HEK293 (cell line): ENCODE measurements at regions not wholly inside any gene's neighbourhood (a gene's known extent, or its start where the extent isn't known, plus 50 kb on each side); places are given as distances from the start of the nearest gene placed in this dataset.

Experiments
- CTCF ChIA-PET: fragments of 350-600 bp; formaldehyde crosslinking; extraction: SDS; loops from one replicate; lab custom pipeline; 2021; ENCODE audit warnings: antibody characterized with exemption; lab: Yijun Ruan, JAX
- POLR2A ChIA-PET: fragments of 300-600 bp; formaldehyde crosslinking; extraction: SDS; loops from one replicate; lab custom pipeline; 2020; ENCODE audit warnings: antibody characterized with exemption, inconsistent platforms; lab: Yijun Ruan, JAX
- H3K27ac ChIP-seq: fragments of 200-500 bp; sonication (Bioruptor generic); 2 replicates; pipeline ENCODE4 v1.5.1; 2014; ENCODE audit warnings: low read depth, low read length, control low read depth, inconsistent platforms; ENCODE audit errors: extremely low read depth
- H3K36me3 ChIP-seq, 2 experiments: fragments of 200-500 bp in 1 of 2; sonication (Bioruptor generic) in 1 of 2; 1 replicate in 1 of 2; 2 replicates in 1 of 2; pipeline ENCODE4 v1.5.1; 2014 to 2017; ENCODE audit warnings: inconsistent platforms in 2 of 2, low read length in 2 of 2; ENCODE audit not compliant: control insufficient read depth in 2 of 2, insufficient read depth in 1 of 2
- H3K4me1 ChIP-seq: fragments of 200-500 bp; sonication (Bioruptor generic); 2 replicates; pipeline ENCODE4 v1.5.1; 2014; ENCODE audit warnings: mild to moderate bottlenecking, low read length, inconsistent platforms; ENCODE audit not compliant: control insufficient read depth, insufficient read depth
- H3K4me3 ChIP-seq: 2 replicates; pipeline ENCODE4 v1.5.1; 2011; ENCODE audit warnings: low read depth, mild to moderate bottlenecking, control low read depth, low read length, moderate library complexity
- H3K9me3 ChIP-seq: fragments of 200-500 bp; sonication (Bioruptor generic); 2 replicates; pipeline ENCODE4 v1.5.1; 2014; ENCODE audit warnings: low read depth, low read length, inconsistent platforms; ENCODE audit not compliant: control insufficient read depth, insufficient read depth
- MZF1 ChIP-seq: fragments of 450-650 bp; formaldehyde crosslinking; IDR thresholded peaks from 2 replicates; pipeline ENCODE4 v1.5.1; 2017; ENCODE audit warnings: missing biosample characterization, missing genetic modification characterization, borderline replicate concordance
- RBAK ChIP-seq: fragments of 450-650 bp; formaldehyde crosslinking; IDR thresholded peaks from 2 replicates; pipeline ENCODE4 v1.5.1; 2016; ENCODE audit warnings: missing biosample characterization, missing genetic modification characterization
- REPIN1 ChIP-seq: fragments of 450-650 bp; formaldehyde crosslinking; IDR thresholded peaks from 2 replicates; pipeline ENCODE4 v1.5.1; 2017; ENCODE audit warnings: missing biosample characterization, missing genetic modification characterization, low read depth
- SP3 ChIP-seq: fragments of 450-650 bp; formaldehyde crosslinking; IDR thresholded peaks from 2 replicates; pipeline ENCODE4 v1.5.1; 2016; ENCODE audit warnings: missing biosample characterization, missing genetic modification characterization
- ZBTB1 ChIP-seq: fragments of 450-650 bp; formaldehyde crosslinking; IDR thresholded peaks from 2 replicates; pipeline ENCODE4 v1.5.1; 2016; ENCODE audit warnings: missing biosample characterization, missing genetic modification characterization
- ZBTB11 ChIP-seq: fragments of 450-650 bp; formaldehyde crosslinking; conservative IDR thresholded peaks from 2 replicates; pipeline ENCODE4 v1.5.1; 2016; ENCODE audit warnings: low read depth, missing biosample characterization, missing genetic modification characterization
- ZBTB17 ChIP-seq: fragments of 450-650 bp; formaldehyde crosslinking; IDR thresholded peaks from 2 replicates; pipeline ENCODE4 v1.5.1; 2016; ENCODE audit warnings: missing biosample characterization, missing genetic modification characterization
- ZBTB26 ChIP-seq: fragments of 450-650 bp; formaldehyde crosslinking; optimal IDR thresholded peaks from 2 replicates; pipeline ENCODE3; 2016; ENCODE audit warnings: missing biosample characterization, mild to moderate bottlenecking, missing genetic modification characterization
- ZNF114 ChIP-seq: fragments of 450-650 bp; formaldehyde crosslinking; IDR thresholded peaks from 2 replicates; pipeline ENCODE4 v1.5.0; 2017; ENCODE audit warnings: missing biosample characterization, missing genetic modification characterization
- ZNF138 ChIP-seq: fragments of 450-650 bp; formaldehyde crosslinking; IDR thresholded peaks from 2 replicates; pipeline ENCODE4 v1.5.1; 2016; ENCODE audit warnings: missing biosample characterization, missing genetic modification characterization, borderline replicate concordance
- ZNF155 ChIP-seq: fragments of 450-650 bp; formaldehyde crosslinking; IDR thresholded peaks from 2 replicates; pipeline ENCODE4 v1.5.1; 2016; ENCODE audit warnings: missing biosample characterization, missing genetic modification characterization
- ZNF302 ChIP-seq: fragments of 450-650 bp; formaldehyde crosslinking; IDR thresholded peaks from 2 replicates; pipeline ENCODE4 v1.5.1; 2016; ENCODE audit warnings: missing biosample characterization, missing genetic modification characterization, low read depth
- ZNF416 ChIP-seq: fragments of 450-650 bp; formaldehyde crosslinking; IDR thresholded peaks from 2 replicates; pipeline ENCODE4 v1.5.1; 2016; ENCODE audit warnings: missing biosample characterization, missing genetic modification characterization
- ZNF501 ChIP-seq: fragments of 450-650 bp; formaldehyde crosslinking; IDR thresholded peaks from 2 replicates; pipeline ENCODE4 v1.5.1; 2016; ENCODE audit warnings: missing biosample characterization, missing genetic modification characterization
- ZNF558 ChIP-seq: fragments of 450-650 bp; formaldehyde crosslinking; IDR thresholded peaks from 2 replicates; pipeline ENCODE4 v1.5.1; 2016; ENCODE audit warnings: missing biosample characterization, missing genetic modification characterization
- ZNF561 ChIP-seq: fragments of 450-650 bp; IDR thresholded peaks from 2 replicates; pipeline ENCODE4 v1.5.1; 2018; ENCODE audit warnings: missing biosample characterization, missing genetic modification characterization, borderline replicate concordance
- ZNF623 ChIP-seq: fragments of 450-650 bp; formaldehyde crosslinking; IDR thresholded peaks from 2 replicates; pipeline ENCODE4 v1.5.1; 2016; ENCODE audit warnings: missing biosample characterization, missing genetic modification characterization
- ZNF639 ChIP-seq: fragments of 450-650 bp; formaldehyde crosslinking; IDR thresholded peaks from 2 replicates; pipeline ENCODE4 v1.5.1; 2016; ENCODE audit warnings: missing biosample characterization, missing genetic modification characterization
- ZNF704 ChIP-seq: fragments of 450-650 bp; formaldehyde crosslinking; IDR thresholded peaks from 2 replicates; pipeline ENCODE4 v1.5.1; 2016; ENCODE audit warnings: missing biosample characterization, missing genetic modification characterization
- ZNF843 ChIP-seq: fragments of 450-650 bp; formaldehyde crosslinking; IDR thresholded peaks from 2 replicates; pipeline ENCODE4 v1.5.1; 2016; ENCODE audit warnings: missing biosample characterization, missing genetic modification characterization
- TF ChIP-seq, protein P1 (sequence below): fragments of 450-650 bp; formaldehyde crosslinking; IDR thresholded peaks from 2 replicates; pipeline ENCODE4 v1.5.1; 2016; ENCODE audit warnings: missing biosample characterization, missing genetic modification characterization
- TF ChIP-seq, protein P2 (sequence below): fragments of 450-650 bp; formaldehyde crosslinking; IDR thresholded peaks from 2 replicates; pipeline ENCODE4 v1.5.1; 2016; ENCODE audit warnings: missing biosample characterization, missing genetic modification characterization, borderline replicate concordance

DNA sequence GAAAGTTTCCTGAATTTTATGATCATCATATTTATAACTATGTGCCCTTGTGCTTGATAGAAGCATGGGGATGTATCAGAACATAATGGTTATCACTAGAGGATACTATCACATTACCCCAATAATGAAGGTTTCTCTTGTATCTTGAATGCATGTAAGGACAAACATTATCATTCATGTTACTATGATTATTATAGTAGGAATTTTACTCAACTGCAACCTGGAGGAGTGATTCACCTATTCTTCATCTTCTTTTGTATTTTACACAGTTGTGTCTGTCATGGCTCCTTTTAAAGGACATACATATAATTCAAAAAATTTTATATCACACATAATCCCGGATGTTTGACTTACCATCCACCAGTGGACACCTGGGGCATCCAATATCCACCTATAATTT is 143.8 kb upstream of the TMPRSS15 start:
- Histone ChIP-seq H3K9me3 (no peaks in the 10 kb centered on the region), H3K36me3 (no peaks in the 10 kb centered on the region), H3K4me3 (no peak overlapping the region), H3K4me1 (no peaks in the 10 kb centered on the region), H3K27ac (no peak overlapping the region)
- ChIA-PET CTCF (no interaction called here), POLR2A (no interaction called here)
- TF ChIP-seq ZNF561 (no peak), ZBTB11 (tag by site-specific recombination) (no peak), ZBTB17 (no peak), SP3 (no peak), ZBTB26 (tag by site-specific recombination) (no peak), ZNF501 (tag by site-specific recombination) (no peak), ZNF416 (tag by site-specific recombination) (no peak), ZNF639 (tag by site-specific recombination) (no peak), REPIN1 (tag by site-specific recombination) (no peak), MZF1 (tag by site-specific recombination) (no peak), ZNF138 (tag by site-specific recombination) (no peak), ZNF558 (tag by site-specific recombination) (no peak), ZBTB1 (tag by site-specific recombination) (no peak), ZNF843 (tag by site-specific recombination) (no peak), ZNF155 (no peak)
- TF ChIP-seq, protein P1, sequence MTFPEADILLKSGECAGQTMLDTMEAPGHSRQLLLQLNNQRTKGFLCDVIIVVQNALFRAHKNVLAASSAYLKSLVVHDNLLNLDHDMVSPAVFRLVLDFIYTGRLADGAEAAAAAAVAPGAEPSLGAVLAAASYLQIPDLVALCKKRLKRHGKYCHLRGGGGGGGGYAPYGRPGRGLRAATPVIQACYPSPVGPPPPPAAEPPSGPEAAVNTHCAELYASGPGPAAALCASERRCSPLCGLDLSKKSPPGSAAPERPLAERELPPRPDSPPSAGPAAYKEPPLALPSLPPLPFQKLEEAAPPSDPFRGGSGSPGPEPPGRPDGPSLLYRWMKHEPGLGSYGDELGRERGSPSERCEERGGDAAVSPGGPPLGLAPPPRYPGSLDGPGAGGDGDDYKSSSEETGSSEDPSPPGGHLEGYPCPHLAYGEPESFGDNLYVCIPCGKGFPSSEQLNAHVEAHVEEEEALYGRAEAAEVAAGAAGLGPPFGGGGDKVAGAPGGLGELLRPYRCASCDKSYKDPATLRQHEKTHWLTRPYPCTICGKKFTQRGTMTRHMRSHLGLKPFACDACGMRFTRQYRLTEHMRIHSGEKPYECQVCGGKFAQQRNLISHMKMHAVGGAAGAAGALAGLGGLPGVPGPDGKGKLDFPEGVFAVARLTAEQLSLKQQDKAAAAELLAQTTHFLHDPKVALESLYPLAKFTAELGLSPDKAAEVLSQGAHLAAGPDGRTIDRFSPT (tag by site-specific recombination), result no peak
- TF ChIP-seq, protein P2, sequence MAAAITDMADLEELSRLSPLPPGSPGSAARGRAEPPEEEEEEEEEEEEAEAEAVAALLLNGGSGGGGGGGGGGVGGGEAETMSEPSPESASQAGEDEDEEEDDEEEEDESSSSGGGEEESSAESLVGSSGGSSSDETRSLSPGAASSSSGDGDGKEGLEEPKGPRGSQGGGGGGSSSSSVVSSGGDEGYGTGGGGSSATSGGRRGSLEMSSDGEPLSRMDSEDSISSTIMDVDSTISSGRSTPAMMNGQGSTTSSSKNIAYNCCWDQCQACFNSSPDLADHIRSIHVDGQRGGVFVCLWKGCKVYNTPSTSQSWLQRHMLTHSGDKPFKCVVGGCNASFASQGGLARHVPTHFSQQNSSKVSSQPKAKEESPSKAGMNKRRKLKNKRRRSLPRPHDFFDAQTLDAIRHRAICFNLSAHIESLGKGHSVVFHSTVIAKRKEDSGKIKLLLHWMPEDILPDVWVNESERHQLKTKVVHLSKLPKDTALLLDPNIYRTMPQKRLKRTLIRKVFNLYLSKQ, result no peak

DNA sequence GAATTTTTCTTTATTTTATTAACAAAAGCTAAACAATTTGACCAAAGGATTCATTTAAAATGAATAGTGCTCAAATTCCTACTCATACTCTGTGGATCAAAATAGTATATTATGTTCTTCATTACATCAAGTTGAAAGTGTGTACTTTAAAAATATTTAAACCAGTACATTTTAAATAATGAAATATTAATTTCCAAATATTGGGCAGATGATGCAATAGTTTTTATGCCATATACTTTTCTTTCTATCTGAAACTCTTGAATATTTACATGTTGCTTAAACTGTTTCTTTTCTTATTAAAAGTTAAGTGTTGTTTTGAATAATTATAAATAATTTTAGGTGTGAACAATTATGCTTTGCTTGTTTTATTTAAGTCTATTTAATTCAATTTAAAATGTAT is 144.7 kb upstream of the TMPRSS15 start:
- Histone ChIP-seq H3K27ac (no peak overlapping the region), H3K4me3 (no peak overlapping the region), H3K9me3 (no peaks in the 10 kb centered on the region), H3K36me3 (no peaks in the 10 kb centered on the region), H3K4me1 (no peaks in the 10 kb centered on the region)
- CTCF ChIA-PET, result no interaction called here
- TF ChIP-seq ZNF623 (tag by site-specific recombination) (no peak), ZNF155 (no peak), ZNF704 (no peak), ZNF302 (no peak), RBAK (tag by site-specific recombination) (no peak), ZNF114 (no peak)
- POLR2A ChIA-PET, result no interaction called here
